BJ (cell line): ENCODE measurements at regions not wholly inside any gene's neighbourhood (a gene's known extent, or its start where the extent isn't known, plus 50 kb on each side); places are given as distances from the start of the nearest gene placed in this dataset.

Source experiments
- CTCF ChIA-PET: fragments of 350-600 bp; formaldehyde crosslinking; extraction: SDS; loops from one replicate; lab custom pipeline; 2021; ENCODE audit warnings: antibody characterized with exemption, inconsistent platforms; lab: Yijun Ruan, JAX
- POLR2A ChIA-PET: fragments of 300-600 bp; sonication (Branson Sonifier 250); formaldehyde crosslinking; extraction: SDS; loops from one replicate; lab custom pipeline; 2021; ENCODE audit warnings: antibody characterized with exemption; lab: Charles Lee
- DNase-seq: peaks from one replicate; pipeline ENCODE4 v3.0.0-alpha.2; 2011; ENCODE audit warnings: low read depth
- H3K27me3 ChIP-seq: 2 replicates; pipeline ENCODE4 v1.6.0; 2011; ENCODE audit warnings: low read length; ENCODE audit not compliant: control insufficient read depth, insufficient read depth
- H3K36me3 ChIP-seq: 2 replicates; pipeline ENCODE4 v1.5.1; 2011; ENCODE audit warnings: low read length; ENCODE audit not compliant: control insufficient read depth, insufficient read depth
- H3K4me3 ChIP-seq: 2 replicates; pipeline ENCODE4 v1.5.1; 2011; ENCODE audit warnings: low read depth, mild to moderate bottlenecking, control low read depth, low read length
- TF ChIP-seq, protein P1 (sequence below): IDR thresholded peaks from 2 replicates; pipeline ENCODE4 v1.5.1; 2011; ENCODE audit warnings: low read depth, mild to moderate bottlenecking, control low read depth, inconsistent platforms, low read length, moderate library complexity; ENCODE audit not compliant: insufficient read depth

DNA sequence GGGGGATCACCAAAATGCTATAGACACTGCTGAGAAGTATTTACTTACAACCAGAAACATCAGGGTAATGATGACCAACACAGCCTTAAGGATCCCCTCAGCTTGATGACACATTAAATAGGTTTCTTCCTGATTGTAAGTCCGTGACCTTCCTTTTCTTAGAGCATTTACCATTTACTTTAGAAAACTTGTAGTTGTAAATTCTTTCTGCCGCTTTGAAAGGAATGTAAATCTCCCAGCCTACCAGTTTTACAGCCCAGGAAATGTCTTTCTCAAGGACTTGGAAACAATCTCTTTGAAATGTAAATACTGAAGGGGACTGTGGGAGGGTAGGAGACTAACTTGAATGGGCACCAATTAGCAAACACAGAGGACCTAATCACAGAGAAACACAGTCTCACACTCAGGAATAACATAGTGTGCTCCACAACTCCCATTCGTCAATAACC, 278.6 kb downstream of the DSC3 start:
- no peaks in the 10 kb centered on the region for H3K27me3 ChIP-seq
- DNase-seq = no peak
- ChIA-PET POLR2A (no interaction called here), CTCF (no interaction called here)
- TF ChIP-seq, protein P1, sequence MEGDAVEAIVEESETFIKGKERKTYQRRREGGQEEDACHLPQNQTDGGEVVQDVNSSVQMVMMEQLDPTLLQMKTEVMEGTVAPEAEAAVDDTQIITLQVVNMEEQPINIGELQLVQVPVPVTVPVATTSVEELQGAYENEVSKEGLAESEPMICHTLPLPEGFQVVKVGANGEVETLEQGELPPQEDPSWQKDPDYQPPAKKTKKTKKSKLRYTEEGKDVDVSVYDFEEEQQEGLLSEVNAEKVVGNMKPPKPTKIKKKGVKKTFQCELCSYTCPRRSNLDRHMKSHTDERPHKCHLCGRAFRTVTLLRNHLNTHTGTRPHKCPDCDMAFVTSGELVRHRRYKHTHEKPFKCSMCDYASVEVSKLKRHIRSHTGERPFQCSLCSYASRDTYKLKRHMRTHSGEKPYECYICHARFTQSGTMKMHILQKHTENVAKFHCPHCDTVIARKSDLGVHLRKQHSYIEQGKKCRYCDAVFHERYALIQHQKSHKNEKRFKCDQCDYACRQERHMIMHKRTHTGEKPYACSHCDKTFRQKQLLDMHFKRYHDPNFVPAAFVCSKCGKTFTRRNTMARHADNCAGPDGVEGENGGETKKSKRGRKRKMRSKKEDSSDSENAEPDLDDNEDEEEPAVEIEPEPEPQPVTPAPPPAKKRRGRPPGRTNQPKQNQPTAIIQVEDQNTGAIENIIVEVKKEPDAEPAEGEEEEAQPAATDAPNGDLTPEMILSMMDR = no peak
- H3K4me3 ChIP-seq = no peak overlapping the region
- no peaks in the 10 kb centered on the region for H3K36me3 ChIP-seq

DNA sequence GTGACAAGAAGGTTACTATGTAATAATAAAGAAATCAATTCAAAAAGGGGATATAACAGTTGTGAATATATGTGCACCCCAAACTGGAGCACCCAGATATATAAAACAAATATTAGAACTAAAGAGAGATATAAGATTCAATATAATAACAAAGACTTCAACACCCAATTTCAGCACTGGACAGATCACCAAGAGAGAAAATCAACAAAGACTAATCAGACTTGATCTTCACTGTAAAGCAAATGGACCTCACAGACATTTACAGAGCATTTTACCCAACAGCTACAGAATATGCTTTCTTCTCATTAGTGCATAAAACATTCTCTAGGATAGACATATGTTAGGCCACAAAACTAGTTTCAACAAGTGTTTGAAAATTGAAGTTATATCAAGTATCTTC, 287.7 kb downstream of the DSC3 start:
- no peak overlapping the region for H3K4me3 ChIP-seq
- CTCF ChIA-PET = no interaction called here
- TF ChIP-seq, protein P1 = no peak
- H3K36me3 ChIP-seq = no peaks in the 10 kb centered on the region
- POLR2A ChIA-PET = no interaction called here
- DNase-seq = no peak
- H3K27me3 ChIP-seq = no peaks in the 10 kb centered on the region

DNA sequence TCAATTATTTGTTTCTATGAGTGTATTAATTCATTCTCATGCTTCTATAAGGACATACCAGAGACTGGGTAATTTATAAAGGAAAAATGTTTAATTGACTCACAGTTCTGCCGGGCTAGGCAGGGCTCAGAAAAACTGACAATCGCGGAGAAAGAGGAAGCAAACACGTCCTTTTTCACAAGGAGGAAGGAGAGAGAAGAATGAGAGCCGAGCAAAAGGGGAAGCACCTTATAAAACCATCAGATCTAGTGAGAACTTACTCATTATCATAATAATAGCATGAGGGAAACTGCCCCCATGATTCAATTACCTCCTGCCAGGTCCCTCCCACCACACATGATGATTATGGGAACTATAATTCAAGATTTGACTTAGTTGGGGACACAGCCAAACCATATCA, 294.0 kb downstream of the DSC3 start:
- no peak for DNase-seq
- TF ChIP-seq, protein P1 = no peak
- no peak overlapping the region for H3K4me3 ChIP-seq
- CTCF ChIA-PET = no interaction called here
- no peaks in the 10 kb centered on the region for H3K27me3 ChIP-seq
- H3K36me3 ChIP-seq = no peaks in the 10 kb centered on the region
- POLR2A ChIA-PET = no interaction called here

DNA sequence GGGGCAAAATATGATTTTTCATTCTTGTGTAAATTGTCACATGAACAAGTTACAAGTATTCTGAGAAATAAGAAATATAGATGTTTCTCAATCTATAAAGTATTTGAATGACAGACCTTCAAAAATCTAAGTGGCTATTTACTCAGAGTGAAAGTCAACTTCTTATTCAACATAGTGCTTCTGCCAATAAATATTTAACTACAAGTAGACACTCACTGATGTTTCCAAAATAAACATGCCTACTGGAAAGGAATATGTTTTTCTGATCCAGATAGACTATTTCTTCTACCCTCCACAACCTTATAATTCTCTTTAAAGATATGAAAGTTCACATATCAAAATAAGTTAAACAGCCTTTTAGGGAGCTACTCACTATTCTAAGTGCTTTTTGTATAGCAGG, 296.3 kb downstream of the DSC3 start:
- ChIA-PET POLR2A (no interaction called here), CTCF (no interaction called here)
- TF ChIP-seq, protein P1 = no peak

DNA sequence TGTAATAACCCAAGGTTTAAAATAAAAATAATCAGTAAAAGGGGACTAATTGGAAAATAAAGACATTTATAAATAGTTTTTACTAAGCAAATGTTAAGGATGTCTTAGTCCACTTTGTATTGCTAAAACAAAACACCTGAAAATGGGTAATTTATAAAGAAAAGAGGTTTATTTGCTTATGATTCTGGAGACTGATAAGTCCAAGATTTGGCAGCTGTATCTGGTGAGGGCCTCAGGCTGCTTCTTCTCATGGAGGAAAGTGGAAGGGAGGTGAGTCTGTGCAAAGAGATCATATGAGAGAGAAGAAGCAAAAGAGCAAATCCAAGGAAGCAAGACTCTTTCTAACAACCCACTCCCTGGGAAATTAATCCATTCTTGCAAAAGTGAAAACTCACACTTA, 299.5 kb downstream of the DSC3 start:
- ChIA-PET POLR2A (no interaction called here), CTCF (no interaction called here)
- Histone ChIP-seq H3K27me3 (no peaks in the 10 kb centered on the region), H3K4me3 (no peak overlapping the region), H3K36me3 (no peaks in the 10 kb centered on the region)
- DNase-seq = no peak
- TF ChIP-seq, protein P1 = no peak

More for the DNA sequence above, 296.3 kb downstream of the DSC3 start:
- H3K36me3 ChIP-seq = no peaks in the 10 kb centered on the region
- H3K4me3 ChIP-seq = no peak overlapping the region
- H3K27me3 ChIP-seq = no peaks in the 10 kb centered on the region
- no peak for DNase-seq
